ENCODE measurements at regions not wholly inside any gene's neighbourhood (a gene's known extent, or its start where the extent isn't known, plus 50 kb on each side); places are given as distances from the start of the nearest gene placed in this dataset.

- no peak for DNase-seq (ENCODE audit: insufficient read length, low spot score, missing footprints)
- no peak for TF ChIP-seq CTCF (IDR thresholded peaks at IDR 0.05; ENCODE audit: extremely low read depth, low read depth, low read length)
- no peaks in the 10 kb centered on the region for H4K20me1 ChIP-seq (ENCODE audit: insufficient read depth, low read length)
These were observed 184.1 kb downstream of the RELL1 start for GRCh38 chr4:37502070-37502469.

More at GRCh38 chr4:37502070-37502469, 184.1 kb downstream of the RELL1 start:
- H3K9me3 ChIP-seq (ENCODE audit: low read depth, low read length), result no peaks in the 10 kb centered on the region
- H3K4me1 ChIP-seq (ENCODE audit: insufficient read depth, low read length), result no peaks in the 10 kb centered on the region
- no peaks in the 10 kb centered on the region for H3K36me3 ChIP-seq (ENCODE audit: insufficient read depth, low read length)
- no peak overlapping the region for H2AFZ ChIP-seq (ENCODE audit: low read length)
- H3K27me3 ChIP-seq (ENCODE audit: insufficient read depth, low read length), result no peaks in the 10 kb centered on the region
- no peaks in the 10 kb centered on the region for H3K79me2 ChIP-seq (ENCODE audit: insufficient read depth, low read length)
- no peak overlapping the region for H3K4me2 ChIP-seq (ENCODE audit: insufficient read depth, low read length)
- no peak overlapping the region for H3K4me3 ChIP-seq (ENCODE audit: insufficient read depth, low read length)
- H3K27ac ChIP-seq (ENCODE audit: low read depth, low read length), result no peak overlapping the region

Data from osteoblast (primary cell).